Stimulated activated memory B cell treated with anti-CD40 and anti-IgM and Interleukin-4, amounts not matched to agents 10 μg/mL and 1 μg/mL and 100 μg/mL, for 72 hours (primary cell): ENCODE measurements at regions not wholly inside any gene's neighbourhood (a gene's known extent, or its start where the extent isn't known, plus 50 kb on each side); places are given as distances from the start of the nearest gene placed in this dataset.

Source experiments
- ATAC-seq: fragments of 150-1000 bp; cut with Tn5 transposase; 2 replicates; pipeline ENCODE4 v1.10.0; 2021
- H3K27ac Mint-ChIP-seq: one replicate; pipeline ENCODE4 v1.8.0; 2022; ENCODE audit warnings: mild to moderate bottlenecking, mixed read lengths
- H3K27me3 Mint-ChIP-seq: one replicate; pipeline ENCODE4 v1.8.0; 2022; ENCODE audit warnings: mixed read lengths
- H3K36me3 Mint-ChIP-seq: one replicate; pipeline ENCODE4 v1.8.0; 2022; ENCODE audit warnings: mixed read lengths
- H3K4me1 Mint-ChIP-seq: one replicate; pipeline ENCODE4 v1.8.0; 2022; ENCODE audit warnings: mixed read lengths
- H3K4me3 Mint-ChIP-seq: one replicate; pipeline ENCODE4 v1.8.0; 2022; ENCODE audit warnings: mild to moderate bottlenecking, moderate library complexity, mixed read lengths
- H3K9me3 Mint-ChIP-seq: one replicate; pipeline ENCODE4 v1.8.0; 2022; ENCODE audit warnings: mixed read lengths

DNA sequence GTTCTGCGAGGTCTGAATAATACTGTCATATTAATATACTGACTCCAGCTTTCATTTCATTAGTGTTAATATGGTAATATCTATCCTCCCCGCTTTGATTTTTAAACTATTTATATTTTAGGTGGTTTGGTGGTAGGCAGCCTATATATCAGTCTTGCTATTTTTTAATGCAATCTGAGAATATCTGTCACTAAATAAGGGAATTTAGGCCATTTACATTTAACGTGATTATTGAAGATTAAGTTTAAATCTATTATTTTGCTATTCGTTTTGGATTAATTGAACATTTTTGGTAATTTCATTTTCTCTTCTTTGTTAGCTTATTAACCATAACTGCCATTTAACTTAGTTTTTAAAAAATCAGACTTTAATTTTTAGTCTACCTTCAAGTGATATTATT is 247.7 kb upstream of the PMFBP1 start:
- H3K4me3 Mint-ChIP-seq, result no peak overlapping the region
- H3K4me1 Mint-ChIP-seq, result peaks cover 5% of the 10 kb centered on the region
- H3K9me3 Mint-ChIP-seq, result peaks cover 10% of the 10 kb centered on the region
- no peak overlapping the region for H3K27ac Mint-ChIP-seq
- H3K36me3 Mint-ChIP-seq, result peaks cover 26% of the 10 kb centered on the region
- no peak for ATAC-seq
- no peaks in the 10 kb centered on the region for H3K27me3 Mint-ChIP-seq

DNA sequence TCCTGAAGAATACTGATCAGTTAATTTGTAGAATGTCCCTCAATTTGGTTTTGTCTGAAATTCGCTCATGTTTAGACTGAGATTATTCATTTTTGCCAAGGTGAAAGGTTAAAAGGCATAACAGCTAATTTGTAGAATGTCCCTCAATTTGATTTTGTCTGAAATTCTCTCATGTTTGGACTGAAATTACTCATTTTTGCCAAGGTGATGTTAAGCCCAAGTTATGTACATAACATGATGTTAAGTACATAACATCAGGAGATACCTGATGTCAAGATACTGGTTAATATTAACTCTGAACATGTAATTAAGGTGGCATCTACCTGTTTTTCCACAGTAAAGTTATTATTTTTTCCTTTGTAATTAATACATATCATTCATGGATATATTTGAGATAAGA is 243.4 kb upstream of the PMFBP1 start:
- peaks cover 5% of the 10 kb centered on the region for H3K4me1 Mint-ChIP-seq
- peaks cover 5% of the 10 kb centered on the region for H3K36me3 Mint-ChIP-seq
- no peaks in the 10 kb centered on the region for H3K27me3 Mint-ChIP-seq
- no peak overlapping the region for H3K4me3 Mint-ChIP-seq
- H3K9me3 Mint-ChIP-seq, result peaks cover 2% of the 10 kb centered on the region
- H3K27ac Mint-ChIP-seq, result no peak overlapping the region
- ATAC-seq, result no peak

DNA sequence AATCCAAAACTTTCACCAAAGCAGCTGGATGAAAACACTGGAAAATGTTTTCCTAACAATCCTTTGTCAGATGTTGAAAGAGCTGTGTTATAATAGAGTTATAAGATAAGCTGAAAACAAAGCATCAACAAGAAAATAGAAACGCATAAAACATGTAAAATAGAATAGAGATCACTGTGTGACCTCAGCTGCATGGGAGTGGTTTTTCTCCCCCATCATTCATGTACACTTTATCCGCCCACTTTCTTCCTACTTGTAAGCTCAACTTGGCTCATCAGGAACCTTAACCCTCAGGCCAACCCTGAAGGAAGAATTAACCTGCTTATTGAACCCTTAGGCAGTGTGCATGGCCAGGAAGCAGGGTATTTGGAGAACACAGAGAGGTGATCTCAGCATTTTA is 238.5 kb upstream of the PMFBP1 start:
- no peak overlapping the region for H3K4me3 Mint-ChIP-seq
- peaks cover 5% of the 10 kb centered on the region for H3K36me3 Mint-ChIP-seq
- no peak for ATAC-seq
- peaks cover 5% of the 10 kb centered on the region for H3K4me1 Mint-ChIP-seq
- H3K27me3 Mint-ChIP-seq, result no peaks in the 10 kb centered on the region
- H3K9me3 Mint-ChIP-seq, result peaks cover 2% of the 10 kb centered on the region
- H3K27ac Mint-ChIP-seq, result no peak overlapping the region

DNA sequence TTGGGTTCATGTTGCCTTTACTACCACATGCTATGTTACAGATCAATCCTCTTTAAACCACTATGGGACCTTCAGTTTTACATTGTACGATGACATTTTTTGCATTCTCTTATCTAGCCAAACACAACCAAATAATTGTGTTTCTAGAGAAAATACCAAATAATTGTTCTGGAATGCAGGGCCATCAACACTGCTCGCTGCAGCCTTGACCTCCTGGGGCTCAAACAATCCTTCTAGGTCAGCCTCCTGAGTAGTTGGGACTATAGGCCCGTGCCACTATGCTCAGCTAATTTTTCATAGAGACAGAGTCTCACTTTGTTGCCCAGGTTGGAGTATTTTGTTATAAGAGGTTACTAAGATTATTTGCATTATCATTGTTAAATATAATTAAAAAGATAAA is 237.5 kb upstream of the PMFBP1 start:
- ATAC-seq, result no peak
- H3K36me3 Mint-ChIP-seq, result no peaks in the 10 kb centered on the region
- H3K27ac Mint-ChIP-seq, result no peak overlapping the region
- no peaks in the 10 kb centered on the region for H3K27me3 Mint-ChIP-seq
- H3K4me1 Mint-ChIP-seq, result peaks cover 12% of the 10 kb centered on the region
- no peaks in the 10 kb centered on the region for H3K9me3 Mint-ChIP-seq
- no peak overlapping the region for H3K4me3 Mint-ChIP-seq

DNA sequence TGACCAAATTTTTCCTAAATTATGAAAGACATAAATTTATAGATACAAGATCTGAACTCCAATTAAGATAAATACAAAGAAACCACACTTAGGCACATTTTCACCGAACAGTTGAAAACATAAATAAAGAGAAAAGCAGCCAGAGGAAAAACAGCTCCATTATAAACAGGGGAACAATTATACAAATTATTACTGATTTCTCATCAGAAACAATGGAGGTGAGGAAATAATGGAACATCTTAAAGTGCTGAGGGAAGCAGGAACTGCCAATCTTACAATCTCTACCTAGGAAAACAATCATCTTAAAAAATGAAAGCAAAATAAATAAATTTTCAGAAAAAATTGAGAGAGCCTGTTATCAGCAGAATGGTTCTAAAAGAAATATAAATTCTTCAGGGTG is 234.4 kb upstream of the PMFBP1 start:
- Mint-ChIP-seq H3K27me3 (no peaks in the 10 kb centered on the region), H3K4me1 (peaks cover 12% of the 10 kb centered on the region), H3K27ac (no peak overlapping the region), H3K9me3 (no peaks in the 10 kb centered on the region), H3K36me3 (no peaks in the 10 kb centered on the region), H3K4me3 (no peak overlapping the region)
- no peak for ATAC-seq

DNA sequence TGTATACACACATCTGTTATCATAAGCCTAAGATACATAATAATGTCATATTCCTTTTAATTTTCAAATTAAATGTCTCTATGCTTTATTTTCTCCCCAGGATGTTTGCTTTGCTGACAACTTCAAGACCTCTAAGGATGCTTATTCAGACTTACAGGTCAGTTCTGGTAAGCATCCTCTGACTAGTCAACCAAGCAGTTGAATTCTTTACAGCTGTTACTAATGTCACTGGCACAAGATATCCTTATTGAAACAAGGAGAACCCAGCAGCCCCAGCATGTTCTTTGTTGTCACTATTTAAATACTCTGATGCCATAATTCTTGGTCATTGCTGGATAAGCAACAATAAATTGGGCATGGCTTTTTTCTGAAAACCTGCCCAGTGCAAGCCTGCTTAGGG is 232.3 kb upstream of the PMFBP1 start:
- ATAC-seq, result no peak
- Mint-ChIP-seq H3K36me3 (no peaks in the 10 kb centered on the region), H3K4me3 (no peak overlapping the region), H3K9me3 (no peaks in the 10 kb centered on the region), H3K27ac (no peak overlapping the region), H3K4me1 (peaks cover 12% of the 10 kb centered on the region), H3K27me3 (no peaks in the 10 kb centered on the region)

DNA sequence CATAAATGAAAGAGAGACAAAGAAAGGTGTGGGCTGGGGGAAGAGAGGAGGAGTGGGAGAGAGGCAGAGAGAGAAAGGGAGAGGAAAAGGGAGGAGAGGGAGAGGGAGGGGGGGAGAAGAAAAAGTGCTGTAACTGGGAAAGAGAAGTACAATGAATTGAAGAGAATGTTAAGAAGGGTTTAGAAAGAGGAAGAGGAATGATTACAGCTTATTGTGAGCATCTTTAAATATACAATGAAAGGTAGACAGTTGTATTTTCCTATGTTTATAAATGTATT is 229.1 kb upstream of the PMFBP1 start:
- peak overlapping the region; percentile 4 for H3K27ac Mint-ChIP-seq
- H3K4me3 Mint-ChIP-seq, result no peak overlapping the region
- no peaks in the 10 kb centered on the region for H3K9me3 Mint-ChIP-seq
- peaks cover 12% of the 10 kb centered on the region for H3K4me1 Mint-ChIP-seq
- H3K36me3 Mint-ChIP-seq, result no peaks in the 10 kb centered on the region
- ATAC-seq, result no peak
- H3K27me3 Mint-ChIP-seq, result no peaks in the 10 kb centered on the region

DNA sequence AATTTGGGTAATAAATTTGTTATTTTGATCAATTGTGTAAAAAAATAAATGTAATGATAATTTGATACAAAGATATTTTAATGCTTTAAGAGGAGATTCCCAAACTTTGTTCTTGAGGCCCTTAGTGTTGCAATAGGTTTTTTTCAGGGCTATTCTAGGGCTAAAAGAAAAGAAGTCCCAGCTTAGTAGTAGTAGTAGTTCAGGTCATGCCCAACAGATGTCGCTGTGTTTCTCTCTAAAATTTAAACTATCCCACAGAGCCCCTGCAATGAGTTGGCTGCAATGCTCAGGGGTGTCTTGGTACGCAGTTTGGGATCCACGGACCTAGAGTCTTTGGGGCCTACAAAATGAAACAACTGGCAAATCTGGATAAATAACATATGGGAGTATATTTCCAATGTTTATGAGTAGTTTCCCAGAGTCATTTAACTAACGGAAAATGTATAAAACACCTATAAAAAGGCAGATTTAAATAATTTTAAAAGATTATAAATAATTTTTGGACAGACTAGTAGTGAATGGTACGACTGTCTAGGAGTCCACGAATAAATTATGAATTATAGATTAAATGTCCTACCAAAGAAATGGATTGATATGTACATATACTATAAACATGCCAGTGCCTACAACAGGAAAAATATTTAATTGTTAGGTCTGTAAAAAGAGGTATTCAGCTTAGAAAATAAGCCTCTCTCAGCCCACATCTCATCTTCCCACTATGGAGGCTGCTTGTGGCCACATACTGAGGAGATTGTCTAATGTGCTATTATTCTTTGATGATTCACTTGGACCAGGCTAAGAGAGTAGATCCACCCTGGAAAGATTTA is 228.5 kb upstream of the PMFBP1 start:
- H3K27ac Mint-ChIP-seq, result peak overlapping the region; percentile 4
- peaks cover 6% of the 10 kb centered on the region for H3K4me1 Mint-ChIP-seq
- ATAC-seq, result no peak
- H3K4me3 Mint-ChIP-seq, result no peak overlapping the region
- no peaks in the 10 kb centered on the region for H3K9me3 Mint-ChIP-seq
- peaks cover 1% of the 10 kb centered on the region for H3K36me3 Mint-ChIP-seq
- no peaks in the 10 kb centered on the region for H3K27me3 Mint-ChIP-seq

DNA sequence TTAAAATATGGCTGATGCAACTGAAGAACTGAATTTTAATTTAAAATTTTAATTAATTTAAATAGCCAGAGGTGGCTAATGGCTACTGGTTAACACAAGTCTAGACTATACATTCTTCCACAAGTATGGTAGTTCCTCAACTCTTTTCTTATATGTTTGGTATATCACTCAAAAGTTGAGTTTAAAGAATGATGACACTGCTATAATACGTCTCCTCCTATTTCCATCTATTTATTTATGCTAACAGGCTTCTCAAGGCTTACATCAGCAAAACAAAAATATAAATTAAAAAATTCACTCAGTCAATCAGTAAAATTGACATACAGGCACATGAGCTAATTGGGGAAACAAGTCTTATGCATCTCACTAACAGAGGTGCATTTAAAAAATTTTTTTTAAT is 227.9 kb upstream of the PMFBP1 start:
- Mint-ChIP-seq H3K4me3 (no peak overlapping the region), H3K9me3 (peaks cover 1% of the 10 kb centered on the region), H3K4me1 (no peaks in the 10 kb centered on the region), H3K36me3 (peaks cover 8% of the 10 kb centered on the region), H3K27me3 (no peaks in the 10 kb centered on the region), H3K27ac (no peak overlapping the region)
- no peak for ATAC-seq

DNA sequence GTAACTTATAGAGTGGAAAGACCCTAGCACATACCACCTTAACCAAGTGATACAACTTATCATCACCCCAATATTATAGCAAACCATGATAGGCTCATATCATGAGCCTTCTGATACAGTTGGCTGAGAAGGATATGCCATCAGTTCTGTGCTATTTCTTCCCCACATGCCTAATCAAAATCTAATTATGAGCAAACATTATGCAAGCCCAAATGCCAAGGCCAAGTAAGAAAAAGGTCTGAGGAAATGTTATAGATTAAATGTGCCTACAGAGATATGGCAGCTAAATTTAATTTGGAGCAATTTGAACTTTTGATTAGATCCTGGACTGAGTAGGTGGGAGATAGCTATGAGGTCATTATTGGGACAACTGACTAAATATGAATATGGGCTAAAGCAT is 225.9 kb upstream of the PMFBP1 start:
- Mint-ChIP-seq H3K27ac (no peak overlapping the region), H3K4me3 (no peak overlapping the region), H3K9me3 (peaks cover 9% of the 10 kb centered on the region), H3K4me1 (no peaks in the 10 kb centered on the region), H3K27me3 (no peaks in the 10 kb centered on the region), H3K36me3 (peaks cover 17% of the 10 kb centered on the region)
- no peak for ATAC-seq

DNA sequence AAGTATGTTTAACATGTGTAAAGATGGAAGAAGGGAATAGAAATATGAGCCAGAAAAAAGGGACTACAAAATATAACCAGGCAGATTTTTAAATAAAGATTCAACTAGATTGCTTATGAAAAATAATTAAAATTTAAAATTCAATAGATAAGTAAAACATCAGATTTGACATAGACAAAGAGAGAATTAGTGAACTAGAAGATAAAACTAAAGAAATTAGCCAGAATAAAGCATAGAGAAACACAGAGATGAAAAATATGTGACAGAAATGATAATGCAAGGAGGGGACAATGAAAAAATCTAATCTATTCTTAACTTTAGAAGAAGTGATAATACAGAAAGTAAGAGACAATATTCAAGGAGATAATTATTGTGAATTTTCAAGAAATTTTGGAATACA is 222.6 kb upstream of the PMFBP1 start:
- Mint-ChIP-seq H3K4me3 (no peak overlapping the region), H3K27me3 (no peaks in the 10 kb centered on the region), H3K4me1 (no peaks in the 10 kb centered on the region), H3K27ac (no peak overlapping the region), H3K9me3 (peaks cover 9% of the 10 kb centered on the region), H3K36me3 (peaks cover 18% of the 10 kb centered on the region)
- no peak for ATAC-seq

DNA sequence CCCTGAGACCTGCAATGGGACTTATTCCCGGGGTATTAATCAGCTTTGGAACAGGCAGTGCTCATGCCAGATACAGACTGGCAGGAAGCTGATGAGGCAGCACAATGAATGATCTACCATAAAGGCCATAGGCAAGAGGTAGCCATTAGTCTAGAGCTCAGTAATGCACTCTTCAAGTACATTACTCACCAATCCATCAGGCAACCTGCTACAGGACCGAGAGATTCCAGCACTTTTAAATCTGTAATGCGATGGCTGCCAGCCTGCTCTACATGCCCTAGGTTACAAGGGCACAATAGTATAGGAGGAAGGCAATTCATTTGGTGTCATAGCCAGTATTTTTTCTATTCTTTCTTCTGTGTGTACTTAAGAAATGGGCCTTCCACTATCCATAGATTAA is 217.8 kb upstream of the PMFBP1 start:
- H3K4me1 Mint-ChIP-seq, result no peaks in the 10 kb centered on the region
- ATAC-seq, result no peak
- no peaks in the 10 kb centered on the region for H3K27me3 Mint-ChIP-seq
- H3K27ac Mint-ChIP-seq, result no peak overlapping the region
- peaks cover 32% of the 10 kb centered on the region for H3K36me3 Mint-ChIP-seq
- H3K4me3 Mint-ChIP-seq, result no peak overlapping the region
- peaks cover 20% of the 10 kb centered on the region for H3K9me3 Mint-ChIP-seq

DNA sequence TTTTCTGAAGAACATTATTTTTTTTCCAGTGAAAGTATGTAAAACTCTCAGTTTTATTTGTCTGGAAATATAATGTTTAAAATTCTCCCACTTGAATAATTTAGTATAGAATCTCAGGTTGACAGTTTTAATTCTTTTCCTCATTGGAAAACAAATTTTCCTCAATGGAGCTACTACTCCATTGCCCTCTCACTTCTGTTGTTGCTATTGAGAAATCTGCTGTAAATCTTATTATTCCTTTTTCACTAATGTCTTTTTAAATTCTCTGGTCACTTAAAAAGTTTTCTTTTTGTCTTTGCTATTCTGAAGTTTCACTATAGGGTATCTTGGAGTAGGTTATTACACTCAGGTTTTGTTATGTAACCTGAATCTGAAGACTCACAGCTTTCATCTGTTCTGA is 216.1 kb upstream of the PMFBP1 start:
- H3K27me3 Mint-ChIP-seq, result no peaks in the 10 kb centered on the region
- H3K36me3 Mint-ChIP-seq, result peaks cover 29% of the 10 kb centered on the region
- no peaks in the 10 kb centered on the region for H3K4me1 Mint-ChIP-seq
- H3K4me3 Mint-ChIP-seq, result no peak overlapping the region
- H3K27ac Mint-ChIP-seq, result no peak overlapping the region
- ATAC-seq, result no peak
- H3K9me3 Mint-ChIP-seq, result peaks cover 17% of the 10 kb centered on the region

DNA sequence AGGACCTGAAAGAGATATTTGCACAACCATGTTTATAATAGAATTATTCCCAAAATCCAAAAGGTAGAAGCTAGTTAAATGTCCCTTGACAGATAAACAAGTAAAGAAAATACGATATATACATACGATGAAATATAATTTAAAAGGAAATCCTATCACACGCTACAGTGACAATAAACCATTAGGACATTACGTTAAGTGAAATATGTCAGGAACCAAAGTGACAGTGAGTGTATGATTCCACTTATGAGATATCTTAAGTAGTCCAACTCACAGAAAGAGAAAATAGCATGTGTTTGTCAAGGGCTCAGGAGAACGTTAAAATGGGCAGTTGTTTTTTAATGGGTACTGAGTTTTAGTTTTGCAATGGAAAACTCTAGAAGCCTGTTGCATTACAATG is 212.7 kb upstream of the PMFBP1 start:
- no peak overlapping the region for H3K27ac Mint-ChIP-seq
- H3K27me3 Mint-ChIP-seq, result no peaks in the 10 kb centered on the region
- no peaks in the 10 kb centered on the region for H3K4me1 Mint-ChIP-seq
- H3K4me3 Mint-ChIP-seq, result no peak overlapping the region
- H3K9me3 Mint-ChIP-seq, result peaks cover 20% of the 10 kb centered on the region
- H3K36me3 Mint-ChIP-seq, result peaks cover 44% of the 10 kb centered on the region
- no peak for ATAC-seq

DNA sequence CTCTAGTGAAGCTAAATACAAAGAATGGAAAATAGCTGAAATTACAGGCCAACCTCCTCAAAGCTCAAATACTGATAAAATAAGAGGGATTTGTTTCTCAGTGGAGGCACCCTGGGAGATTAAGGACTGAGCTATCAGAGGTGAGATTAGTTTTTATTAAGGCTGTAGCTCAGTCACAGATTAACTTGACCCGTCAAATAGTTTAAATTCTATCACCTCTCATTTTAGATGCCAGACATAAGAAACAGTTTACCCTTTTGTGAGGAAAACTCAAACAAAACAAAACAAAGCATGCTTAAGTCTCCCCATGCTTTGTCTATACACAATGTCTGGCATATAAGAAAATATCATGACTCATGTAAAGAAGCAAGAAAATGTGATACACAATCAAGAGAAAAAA is 208.3 kb upstream of the PMFBP1 start:
- peaks cover 21% of the 10 kb centered on the region for H3K36me3 Mint-ChIP-seq
- no peak overlapping the region for H3K4me3 Mint-ChIP-seq
- ATAC-seq, result no peak
- peaks cover 7% of the 10 kb centered on the region for H3K9me3 Mint-ChIP-seq
- H3K4me1 Mint-ChIP-seq, result no peaks in the 10 kb centered on the region
- H3K27ac Mint-ChIP-seq, result no peak overlapping the region
- no peaks in the 10 kb centered on the region for H3K27me3 Mint-ChIP-seq

DNA sequence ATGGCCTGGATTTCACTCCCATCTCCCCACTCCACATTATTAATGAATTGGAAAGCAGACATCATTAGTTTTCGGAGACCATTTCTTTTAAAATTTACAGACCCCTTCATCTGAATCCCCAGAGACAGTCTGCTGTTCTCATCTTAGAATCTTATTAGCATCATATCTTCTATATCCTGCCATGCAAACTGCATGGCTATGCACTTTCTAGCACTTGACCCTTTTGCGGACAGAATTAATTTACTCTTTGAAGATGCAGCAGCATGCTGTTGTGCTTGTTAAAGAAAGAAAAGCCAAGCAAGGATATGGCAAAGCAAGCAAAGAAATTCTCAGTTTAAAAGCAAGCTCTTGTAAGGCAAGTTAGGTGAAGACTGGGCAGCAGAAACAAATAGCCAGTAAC is 201.2 kb upstream of the PMFBP1 start:
- H3K4me1 Mint-ChIP-seq, result no peaks in the 10 kb centered on the region
- no peaks in the 10 kb centered on the region for H3K36me3 Mint-ChIP-seq
- H3K27me3 Mint-ChIP-seq, result no peaks in the 10 kb centered on the region
- H3K27ac Mint-ChIP-seq, result no peak overlapping the region
- no peaks in the 10 kb centered on the region for H3K9me3 Mint-ChIP-seq
- no peak for ATAC-seq
- H3K4me3 Mint-ChIP-seq, result no peak overlapping the region
